Prostate gland (tissue), 2 donors: ENCODE measurements at regions not wholly inside any gene's neighbourhood (a gene's known extent, or its start where the extent isn't known, plus 50 kb on each side); places are given as distances from the start of the nearest gene placed in this dataset.

ENCODE experiments used
- DNase-seq: peaks from one replicate; pipeline ENCODE4 v3.0.0-alpha.2; 2019; ENCODE audit warnings: low spot score
- H3K27ac ChIP-seq, 2 donors: fragments of 200-600 bp; sonication (generic); 2 replicates each; pipeline ENCODE4 v1.5.1; 2017 to 2019
- H3K27me3 ChIP-seq: fragments of 200-600 bp; sonication (generic); replicated peaks from 2 replicates; pipeline ENCODE4 v1.5.1; 2019; ENCODE audit not compliant: insufficient read depth
- H3K36me3 ChIP-seq, 2 donors: fragments of 200-600 bp; sonication (generic); 1 replicate in 1 of 2; 2 replicates in 1 of 2; pipeline versions ENCODE4 v1.5.1 to v1.8.1; 2017 to 2019
- H3K4me1 ChIP-seq: fragments of 200-600 bp; sonication (generic); replicated peaks from 2 replicates; pipeline ENCODE4 v1.5.1; 2019
- H3K4me3 ChIP-seq, 2 donors: fragments of 200-600 bp; sonication (generic); 2 replicates each; pipeline ENCODE4 v1.5.1; 2017 to 2019
- H3K9me3 ChIP-seq: fragments of 200-600 bp; sonication (generic); 2 replicates; pipeline ENCODE4 v1.5.1; 2017
- POLR2A ChIP-seq: fragments of 450-650 bp; IDR thresholded peaks from one replicate; pipeline ENCODE4 v1.6.1; 2016; ENCODE audit warnings: antibody characterized with exemption, mild to moderate bottlenecking
- POLR2AphosphoS5 ChIP-seq: sonication (generic); formaldehyde crosslinking; IDR thresholded peaks from one replicate; pipeline ENCODE4 v1.6.1; 2017; ENCODE audit warnings: antibody characterized with exemption
- WGBS: methylation state at CpG from one replicate; pipeline ENCODE4 v1.1.5; 2018; 5-methylcytosine and 5-hydroxymethylcytosine counted together
- intact Hi-C: fragments of 100-400 bp; cut with DNase I; formaldehyde crosslinking; loops from one replicate; pipeline ENCODE4 v1.14.2; 2022
- TF ChIP-seq, protein P1 (sequence below), 4 experiments: fragments of 200-600 bp in 2 of 4; fragments of 450-650 bp in 2 of 4; sonication (generic) in 2 of 4; IDR thresholded peaks; 1 replicate in 3 of 4; 2 replicates in 1 of 4; pipeline ENCODE4 v1.5.1; 2016 to 2019; ENCODE audit warnings: antibody characterized with exemption in 4 of 4, mild to moderate bottlenecking in 2 of 4, moderate library complexity in 2 of 4

GRCh38 chr11:30665067-30665466 lies 78.9 kb upstream of the MPPED2 start:
- no peak for DNase-seq
- WGBS: 83% methylated on average over 5 of the region's 5 CpGs
- H3K4me1 ChIP-seq: no peaks in the 10 kb centered on the region
- no peak overlapping the region for H3K4me3 ChIP-seq
- TF ChIP-seq POLR2AphosphoS5 (no peak), POLR2A (no peak)
- TF ChIP-seq, protein P1, sequence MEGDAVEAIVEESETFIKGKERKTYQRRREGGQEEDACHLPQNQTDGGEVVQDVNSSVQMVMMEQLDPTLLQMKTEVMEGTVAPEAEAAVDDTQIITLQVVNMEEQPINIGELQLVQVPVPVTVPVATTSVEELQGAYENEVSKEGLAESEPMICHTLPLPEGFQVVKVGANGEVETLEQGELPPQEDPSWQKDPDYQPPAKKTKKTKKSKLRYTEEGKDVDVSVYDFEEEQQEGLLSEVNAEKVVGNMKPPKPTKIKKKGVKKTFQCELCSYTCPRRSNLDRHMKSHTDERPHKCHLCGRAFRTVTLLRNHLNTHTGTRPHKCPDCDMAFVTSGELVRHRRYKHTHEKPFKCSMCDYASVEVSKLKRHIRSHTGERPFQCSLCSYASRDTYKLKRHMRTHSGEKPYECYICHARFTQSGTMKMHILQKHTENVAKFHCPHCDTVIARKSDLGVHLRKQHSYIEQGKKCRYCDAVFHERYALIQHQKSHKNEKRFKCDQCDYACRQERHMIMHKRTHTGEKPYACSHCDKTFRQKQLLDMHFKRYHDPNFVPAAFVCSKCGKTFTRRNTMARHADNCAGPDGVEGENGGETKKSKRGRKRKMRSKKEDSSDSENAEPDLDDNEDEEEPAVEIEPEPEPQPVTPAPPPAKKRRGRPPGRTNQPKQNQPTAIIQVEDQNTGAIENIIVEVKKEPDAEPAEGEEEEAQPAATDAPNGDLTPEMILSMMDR (IDR thresholded peaks at IDR 0.05): no peak
- H3K36me3 ChIP-seq: no peaks in the 10 kb centered on the region
- H3K9me3 ChIP-seq: no peaks in the 10 kb centered on the region
- no peaks in the 10 kb centered on the region for H3K27me3 ChIP-seq
- H3K27ac ChIP-seq: no peak overlapping the region
- intact Hi-C loops: no loop called here

- intact Hi-C loops: no loop called here
- TF ChIP-seq, protein P1 (IDR thresholded peaks at IDR 0.05): peak in 1 of 4 experiments; percentile 8
- no peak for TF ChIP-seq POLR2AphosphoS5
- TF ChIP-seq POLR2A: no peak
- 55% methylated on average over 1 of the region's 1 CpG for WGBS
These were observed 67.5 kb upstream of the MPPED2 start for GRCh38 chr11:30653606-30654005.

DNA sequence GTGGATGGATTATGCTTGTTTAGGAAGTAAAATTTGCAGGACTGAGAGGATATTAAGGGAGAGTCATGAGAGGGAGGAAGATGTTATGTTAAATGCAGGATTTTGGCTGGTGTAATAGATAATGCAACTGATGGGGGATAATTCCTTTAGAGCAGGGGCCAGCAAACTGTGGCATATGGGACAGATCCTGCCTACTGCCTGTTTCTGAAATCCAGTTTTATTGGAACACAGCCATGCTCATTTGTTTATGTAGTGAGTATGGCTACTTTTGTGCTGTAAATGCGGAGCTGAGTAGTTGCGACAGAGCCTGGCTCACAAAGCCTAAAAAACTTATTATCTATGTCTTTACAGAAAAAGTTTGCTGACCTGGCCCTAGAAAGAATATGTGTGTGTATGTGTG lies 66.6 kb upstream of the MPPED2 start:
- H3K9me3 ChIP-seq: no peaks in the 10 kb centered on the region
- WGBS: 90% methylated on average over 2 of the region's 2 CpGs
- TF ChIP-seq, protein P1 (IDR thresholded peaks at IDR 0.05): no peak
- TF ChIP-seq POLR2AphosphoS5 (no peak), POLR2A (no peak)
- no peaks in the 10 kb centered on the region for H3K36me3 ChIP-seq
- no peaks in the 10 kb centered on the region for H3K4me1 ChIP-seq
- intact Hi-C loops: no loop called here
- H3K4me3 ChIP-seq: no peak overlapping the region
- DNase-seq: no peak
- no peaks in the 10 kb centered on the region for H3K27me3 ChIP-seq
- H3K27ac ChIP-seq: no peak overlapping the region

More at GRCh38 chr11:30653606-30654005, 67.5 kb upstream of the MPPED2 start:
- no peak overlapping the region for H3K27ac ChIP-seq
- no peak overlapping the region for H3K4me3 ChIP-seq
- no peaks in the 10 kb centered on the region for H3K36me3 ChIP-seq
- no peaks in the 10 kb centered on the region for H3K27me3 ChIP-seq
- no peaks in the 10 kb centered on the region for H3K9me3 ChIP-seq
- H3K4me1 ChIP-seq: no peaks in the 10 kb centered on the region
- DNase-seq: no peak

DNA sequence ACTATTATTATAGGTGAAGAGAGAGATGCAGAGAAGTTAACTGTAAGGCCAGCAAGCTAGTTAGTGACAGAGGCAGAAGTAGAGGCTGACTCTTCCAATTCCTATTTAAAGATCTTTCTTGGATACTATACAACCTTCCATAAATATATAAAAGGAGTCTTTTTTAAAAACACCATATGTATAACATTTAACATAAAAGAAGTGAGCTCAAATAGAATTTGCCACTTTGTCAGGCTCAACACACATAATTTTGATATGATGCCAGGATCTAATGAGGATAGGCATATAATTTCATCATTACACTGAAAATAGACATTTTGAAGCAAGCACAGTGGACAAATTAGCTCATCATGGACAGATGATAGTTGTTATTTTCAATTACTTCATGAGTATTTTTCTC lies 64.1 kb upstream of the MPPED2 start:
- no peak for DNase-seq
- no peak overlapping the region for H3K4me3 ChIP-seq
- no peaks in the 10 kb centered on the region for H3K9me3 ChIP-seq
- H3K27me3 ChIP-seq: no peaks in the 10 kb centered on the region
- intact Hi-C loops: no loop called here
- H3K27ac ChIP-seq: no peak overlapping the region
- H3K4me1 ChIP-seq: no peaks in the 10 kb centered on the region
- no peaks in the 10 kb centered on the region for H3K36me3 ChIP-seq
- TF ChIP-seq POLR2AphosphoS5 (no peak), POLR2A (no peak)
- TF ChIP-seq, protein P1 (IDR thresholded peaks at IDR 0.05): no peak
